Mucosa of rectum (tissue), 2 donors: ENCODE measurements at regions not wholly inside any gene's neighbourhood (a gene's known extent, or its start where the extent isn't known, plus 50 kb on each side); places are given as distances from the start of the nearest gene placed in this dataset.

Source experiments
- H3K27ac ChIP-seq, 2 donors: one replicate each; pipeline ENCODE4 v1.7.0; 2013; ENCODE audit warnings: inconsistent platforms in 2 of 2, low read depth in 2 of 2, low read length in 2 of 2
- H3K27me3 ChIP-seq, 2 donors: one replicate each; pipeline ENCODE4 v1.7.0; 2013; ENCODE audit warnings: low read length in 2 of 2; ENCODE audit not compliant: control insufficient read depth in 2 of 2, insufficient read depth in 2 of 2
- H3K36me3 ChIP-seq, 2 donors: one replicate each; pipeline ENCODE4 v1.7.0; 2013; ENCODE audit warnings: low read length in 2 of 2; ENCODE audit not compliant: control insufficient read depth in 2 of 2, insufficient read depth in 2 of 2
- H3K4me1 ChIP-seq, 2 donors: one replicate each; pipeline ENCODE4 v1.7.0; 2013; ENCODE audit warnings: low read length in 2 of 2, mild to moderate bottlenecking in 1 of 2; ENCODE audit not compliant: control insufficient read depth in 2 of 2, insufficient read depth in 2 of 2
- H3K4me3 ChIP-seq, 2 donors: one replicate each; pipeline ENCODE4 v1.7.0; 2013; ENCODE audit warnings: low read length in 2 of 2
- H3K9ac ChIP-seq, 2 donors: one replicate each; pipeline ENCODE4 v1.7.0; 2013; ENCODE audit warnings: low read length in 2 of 2, low read depth in 1 of 2, mild to moderate bottlenecking in 1 of 2
- H3K9me3 ChIP-seq, 2 donors: one replicate each; pipeline ENCODE4 v1.7.0; 2013; ENCODE audit warnings: low read length in 2 of 2; ENCODE audit not compliant: control insufficient read depth in 2 of 2
- donor health status: healthy.
- donor health status: Normal muscosa, but diverticular disease.

DNA sequence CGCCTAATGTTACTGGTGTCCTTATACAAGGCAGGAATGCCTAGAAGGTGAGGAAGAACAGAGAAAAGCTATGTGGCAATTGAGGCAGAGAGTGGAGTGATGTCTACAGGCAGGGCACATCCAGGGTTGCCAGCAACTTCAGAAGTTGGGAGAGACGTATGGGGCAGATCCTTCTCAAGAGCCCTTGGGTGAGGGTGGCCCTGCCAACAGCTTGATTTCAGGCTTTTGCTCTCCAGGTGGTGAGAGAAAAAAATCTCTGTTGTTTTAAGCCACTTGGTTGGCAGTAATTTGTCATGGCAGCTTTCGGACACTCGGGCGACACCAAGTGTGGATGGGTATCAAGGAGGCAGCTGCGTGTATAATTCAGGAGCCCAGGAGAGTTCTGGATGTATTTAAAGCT, 217.4 kb upstream of the SMIM21 start:
- H3K9ac ChIP-seq: no peak overlapping the region
- no peaks in the 10 kb centered on the region for H3K36me3 ChIP-seq
- no peaks in the 10 kb centered on the region for H3K9me3 ChIP-seq
- no peak overlapping the region for H3K27ac ChIP-seq
- H3K4me1 ChIP-seq: no peaks in the 10 kb centered on the region
- H3K27me3 ChIP-seq: no peaks in the 10 kb centered on the region
- H3K4me3 ChIP-seq: no peak overlapping the region

DNA sequence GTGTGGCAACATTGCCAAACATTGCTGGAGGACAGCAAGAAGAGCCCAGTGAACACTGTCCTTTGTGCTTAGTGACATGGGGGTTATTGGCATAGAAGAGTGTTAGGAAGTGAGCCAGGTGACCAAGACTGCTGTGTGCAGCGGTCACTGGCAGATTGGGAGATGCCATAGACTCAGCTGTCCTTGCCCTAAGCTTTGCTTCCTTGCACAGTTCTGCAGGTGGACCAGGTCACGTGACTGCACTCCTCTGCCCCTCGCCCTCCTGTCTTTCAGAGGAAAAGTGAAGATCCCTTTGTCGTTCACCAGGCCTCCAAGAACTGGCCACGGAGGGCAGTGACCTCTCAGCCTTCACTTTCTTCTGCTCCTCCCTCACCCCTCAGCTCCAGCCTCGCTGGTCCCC, 215.6 kb upstream of the SMIM21 start:
- no peak overlapping the region for H3K27ac ChIP-seq

DNA sequence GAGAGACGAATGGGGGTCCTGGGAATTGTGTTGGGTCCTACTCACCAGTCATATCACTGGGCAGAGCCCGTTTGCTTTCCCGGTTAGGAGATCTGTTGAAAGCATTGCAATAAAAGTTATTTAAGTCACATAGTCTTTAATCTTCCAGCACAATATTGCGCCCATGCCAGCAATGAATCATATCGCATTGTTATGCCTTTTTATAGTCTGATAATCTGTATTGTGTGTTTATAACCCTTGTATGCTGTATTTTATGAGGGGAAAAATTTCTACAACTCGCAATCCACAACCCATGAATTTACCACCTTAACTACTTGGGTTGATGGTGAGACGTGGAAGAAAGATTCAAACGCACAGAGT, 211.9 kb upstream of the SMIM21 start:
- H3K27me3 ChIP-seq: no peaks in the 10 kb centered on the region
- H3K27ac ChIP-seq: no peak overlapping the region
- H3K9ac ChIP-seq: no peak overlapping the region
- H3K4me3 ChIP-seq: no peak overlapping the region
- no peaks in the 10 kb centered on the region for H3K4me1 ChIP-seq
- H3K36me3 ChIP-seq: no peaks in the 10 kb centered on the region
- H3K9me3 ChIP-seq: no peaks in the 10 kb centered on the region

More for the DNA sequence above, 215.6 kb upstream of the SMIM21 start:
- Histone ChIP-seq H3K36me3 (no peaks in the 10 kb centered on the region), H3K4me3 (no peak overlapping the region), H3K9ac (no peak overlapping the region), H3K4me1 (no peaks in the 10 kb centered on the region), H3K27me3 (no peaks in the 10 kb centered on the region), H3K9me3 (no peaks in the 10 kb centered on the region)

DNA sequence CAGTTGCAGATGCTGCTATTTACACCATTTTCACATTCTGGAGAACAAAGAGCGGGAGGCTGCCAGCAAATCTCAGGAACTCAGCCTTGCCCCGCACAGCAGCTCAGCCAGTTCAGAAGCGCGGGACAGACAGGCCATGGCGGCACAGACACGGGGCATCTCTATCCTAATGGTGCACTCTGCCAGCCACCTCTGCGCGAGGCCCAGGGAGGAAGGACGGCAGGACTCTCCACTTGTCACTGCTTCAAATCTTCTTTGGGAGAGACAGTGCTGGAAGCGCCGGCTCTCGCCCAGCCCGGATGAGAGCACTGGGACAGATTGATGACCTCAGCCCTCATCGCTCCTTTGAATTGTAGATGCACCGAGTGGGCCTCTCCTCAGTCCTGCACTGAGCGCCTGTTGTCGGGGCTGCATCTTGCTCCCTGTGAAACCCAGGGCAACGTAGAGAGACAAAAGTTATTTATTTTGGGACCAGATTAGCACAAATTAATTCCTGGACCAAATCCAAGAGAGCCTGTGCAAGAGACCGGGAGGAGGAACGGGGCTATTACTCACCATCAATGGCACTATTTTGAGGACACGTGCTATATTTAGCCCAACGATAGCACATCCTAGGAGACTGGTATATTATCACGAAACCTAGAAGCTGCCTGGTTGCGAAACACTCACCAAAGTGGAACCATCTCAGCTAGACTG, 211.4 kb upstream of the SMIM21 start:
- Histone ChIP-seq H3K9me3 (no peaks in the 10 kb centered on the region), H3K4me1 (no peaks in the 10 kb centered on the region), H3K9ac (no peak overlapping the region), H3K4me3 (peak overlapping the region in 1 of 2 donors; percentile 41), H3K27me3 (no peaks in the 10 kb centered on the region), H3K27ac (no peak overlapping the region), H3K36me3 (no peaks in the 10 kb centered on the region)

DNA sequence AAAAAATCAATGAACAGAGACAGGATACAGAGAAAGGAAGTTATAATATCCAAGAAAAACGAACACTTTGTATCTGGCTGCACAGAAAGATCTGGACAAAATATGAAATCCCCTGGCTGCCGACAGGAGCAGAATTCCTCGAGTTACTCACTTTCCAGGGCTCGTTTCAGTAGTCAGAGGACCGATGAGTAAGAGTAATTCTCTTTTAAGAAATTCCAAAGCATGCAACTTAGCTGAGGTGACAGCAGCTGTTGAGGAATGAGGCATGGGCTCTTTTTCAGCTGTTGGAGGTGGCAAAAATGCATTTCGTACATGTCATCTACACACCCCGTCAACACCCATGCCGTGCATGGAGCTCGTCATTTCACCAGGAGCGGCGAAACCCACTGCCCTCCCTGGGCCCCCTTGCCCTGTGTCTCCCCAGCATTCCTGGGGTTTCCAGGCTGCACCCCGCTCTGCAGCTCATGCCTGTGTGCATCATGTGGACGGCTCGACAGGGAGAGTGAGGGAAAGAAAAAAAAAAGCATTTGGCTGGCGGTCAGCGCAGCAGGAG, 210.8 kb upstream of the SMIM21 start:
- peak overlapping the region in 1 of 2 donors; percentile 41 for H3K4me3 ChIP-seq
- H3K9me3 ChIP-seq: no peaks in the 10 kb centered on the region
- no peak overlapping the region for H3K27ac ChIP-seq
- H3K4me1 ChIP-seq: no peaks in the 10 kb centered on the region
- H3K27me3 ChIP-seq: no peaks in the 10 kb centered on the region
- no peaks in the 10 kb centered on the region for H3K36me3 ChIP-seq
- no peak overlapping the region for H3K9ac ChIP-seq

DNA sequence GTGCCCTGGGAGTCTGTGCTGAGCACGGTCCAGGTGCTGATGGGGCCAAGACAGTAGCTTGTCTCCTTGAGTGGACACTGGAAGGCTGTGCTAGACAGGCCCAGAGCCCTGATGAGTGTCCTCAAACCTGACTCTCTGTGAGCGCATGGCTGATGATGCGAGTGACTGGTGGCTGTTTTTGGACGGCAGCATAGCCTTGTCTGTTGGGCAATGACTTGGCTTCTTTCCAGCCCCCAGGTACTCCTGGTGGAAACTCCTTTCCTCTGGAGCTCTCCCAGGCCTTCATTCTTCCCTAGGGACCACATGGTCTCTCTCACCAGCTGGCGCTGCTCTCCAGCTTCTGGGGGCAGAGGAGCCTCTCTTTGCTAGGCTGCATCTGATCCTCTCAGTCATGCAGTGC, 207.6 kb upstream of the SMIM21 start:
- Histone ChIP-seq H3K4me3 (no peak overlapping the region), H3K4me1 (no peaks in the 10 kb centered on the region), H3K9me3 (no peaks in the 10 kb centered on the region), H3K27me3 (no peaks in the 10 kb centered on the region), H3K9ac (no peak overlapping the region), H3K36me3 (no peaks in the 10 kb centered on the region), H3K27ac (no peak overlapping the region)

DNA sequence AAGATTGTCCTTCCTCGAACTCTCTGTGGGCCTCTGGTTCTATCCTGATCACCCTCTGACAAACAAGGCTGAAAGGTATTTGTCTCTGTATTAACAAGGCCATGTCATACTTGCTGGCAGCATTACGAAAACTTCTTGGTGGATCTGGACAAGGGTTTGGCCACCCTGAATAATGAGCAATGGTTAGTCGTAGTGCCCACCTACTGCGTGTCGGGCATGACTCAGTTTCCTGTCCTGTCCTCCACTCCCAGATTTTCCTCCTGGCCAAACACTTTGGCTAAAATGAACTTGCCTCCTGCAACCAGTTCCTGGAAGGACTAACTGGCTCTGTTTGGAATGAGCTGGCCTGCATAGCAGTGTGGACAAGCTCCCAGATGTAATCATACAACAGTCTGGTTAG, 198.5 kb upstream of the SMIM21 start:
- Histone ChIP-seq H3K9ac (no peak overlapping the region), H3K36me3 (no peaks in the 10 kb centered on the region), H3K4me1 (no peaks in the 10 kb centered on the region), H3K4me3 (no peak overlapping the region), H3K27me3 (no peaks in the 10 kb centered on the region), H3K27ac (no peak overlapping the region), H3K9me3 (no peaks in the 10 kb centered on the region)

DNA sequence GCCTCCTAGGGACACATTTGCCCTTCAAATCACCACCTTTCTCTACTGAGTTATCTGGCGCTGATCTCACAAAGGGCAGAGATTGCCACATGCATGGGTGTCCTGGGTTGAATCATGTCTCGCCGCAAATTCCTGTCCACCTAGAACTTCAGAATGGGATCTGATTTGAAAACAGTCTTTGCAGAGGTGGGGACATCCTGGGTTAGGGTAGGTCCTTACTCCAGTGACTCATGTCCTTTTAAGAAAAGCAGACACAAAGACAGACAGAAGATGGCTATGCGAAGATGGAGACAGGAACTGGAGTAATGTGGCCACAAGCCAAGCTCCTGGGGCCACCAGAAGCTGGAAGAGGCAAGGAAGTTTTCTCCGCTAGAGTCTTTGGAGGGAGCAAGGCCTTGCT, 197.4 kb upstream of the SMIM21 start:
- Histone ChIP-seq H3K9ac (no peak overlapping the region), H3K9me3 (no peaks in the 10 kb centered on the region), H3K4me1 (no peaks in the 10 kb centered on the region), H3K4me3 (no peak overlapping the region), H3K27ac (no peak overlapping the region), H3K27me3 (no peaks in the 10 kb centered on the region), H3K36me3 (no peaks in the 10 kb centered on the region)

DNA sequence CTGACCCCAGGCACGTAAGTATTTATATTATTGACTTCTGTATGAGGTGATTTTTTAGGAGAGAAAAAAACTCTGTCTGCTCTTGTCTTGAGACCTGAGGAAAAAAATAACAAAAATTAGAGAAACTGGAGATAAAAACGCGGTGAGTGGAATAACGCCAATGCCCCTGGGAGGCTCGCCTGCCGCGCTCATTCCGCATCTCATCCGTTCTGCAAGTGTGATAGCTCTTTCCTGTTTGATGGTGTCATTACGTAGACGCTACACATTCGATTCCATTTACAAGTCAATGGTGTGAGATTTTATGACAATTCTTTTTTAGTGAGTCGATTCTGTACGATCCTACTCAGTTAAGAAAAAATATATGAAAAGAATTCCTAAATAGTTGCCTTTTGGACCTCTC, 194.3 kb upstream of the SMIM21 start:
- H3K9ac ChIP-seq: no peak overlapping the region
- H3K4me1 ChIP-seq: no peaks in the 10 kb centered on the region
- no peaks in the 10 kb centered on the region for H3K27me3 ChIP-seq
- no peak overlapping the region for H3K27ac ChIP-seq
- no peak overlapping the region for H3K4me3 ChIP-seq
- H3K9me3 ChIP-seq: no peaks in the 10 kb centered on the region
- no peaks in the 10 kb centered on the region for H3K36me3 ChIP-seq

DNA sequence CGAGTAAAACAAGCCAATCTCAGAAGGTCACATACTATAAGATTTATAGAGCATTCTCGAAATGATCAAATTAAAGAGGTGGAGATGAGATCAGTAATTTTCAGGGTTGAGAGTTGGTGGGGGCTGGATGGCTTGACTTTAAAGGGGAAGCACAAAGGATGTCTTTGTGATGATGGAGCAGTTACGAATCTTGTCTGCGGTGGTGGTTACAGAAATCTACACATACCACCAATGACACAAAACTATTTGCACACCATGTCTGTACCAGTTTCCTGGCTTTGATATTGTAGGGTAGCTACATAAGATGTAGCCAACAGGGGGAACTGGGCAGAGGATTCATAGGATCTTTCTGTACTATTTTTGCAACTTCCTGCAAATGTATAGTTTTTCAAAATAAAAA, 190.6 kb upstream of the SMIM21 start:
- Histone ChIP-seq H3K4me3 (no peak overlapping the region), H3K27me3 (no peaks in the 10 kb centered on the region), H3K4me1 (no peaks in the 10 kb centered on the region), H3K27ac (no peak overlapping the region), H3K9ac (no peak overlapping the region), H3K9me3 (no peaks in the 10 kb centered on the region), H3K36me3 (no peaks in the 10 kb centered on the region)
